ENCODE measurements at regions not wholly inside any gene's neighbourhood (a gene's known extent, or its start where the extent isn't known, plus 50 kb on each side); places are given as distances from the start of the nearest gene placed in this dataset.
"Not testable (repeated sequence)": the region's sequence is repeated elsewhere in the genome, so short reads cannot be mapped to it uniquely, and the experiment has no call there.

DNA sequence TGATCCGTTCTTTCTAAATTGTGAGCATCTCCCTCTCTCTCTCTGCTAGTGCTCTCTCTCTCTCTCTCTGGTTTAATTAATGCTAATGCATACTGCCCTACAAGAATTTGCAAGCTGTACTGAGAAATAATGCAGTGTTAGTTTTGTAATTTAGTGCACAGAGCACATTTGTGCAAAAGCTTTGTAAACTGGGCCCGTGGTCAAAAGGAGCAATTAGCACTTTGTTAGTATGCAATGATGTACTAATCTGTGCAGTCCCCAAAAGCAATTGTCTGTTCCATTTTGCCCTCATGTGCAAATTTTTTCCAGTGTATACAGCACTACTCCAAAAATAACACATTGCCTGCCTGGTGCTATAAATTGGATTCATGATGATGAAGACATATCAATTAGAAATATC is 184.6 kb upstream of the CMC1 start:
- no peak overlapping the region for H2AFZ ChIP-seq
- CTCF ChIA-PET: no interaction called here
- no peak overlapping the region for H3K27ac ChIP-seq
- H3K27me3 ChIP-seq (ENCODE audit: insufficient read depth, low read depth): no peaks in the 10 kb centered on the region
- H4K20me1 ChIP-seq (ENCODE audit: insufficient read depth): no peaks in the 10 kb centered on the region
- POLR2A ChIA-PET (ENCODE audit: unreplicated experiment): no interaction called here
- no peak overlapping the region for H3K4me3 ChIP-seq
- no peak for DNase-seq
- no peaks in the 10 kb centered on the region for H3K79me2 ChIP-seq (ENCODE audit: low read depth)
- no peaks in the 10 kb centered on the region; the same call in 1 of the 2 replicates for H3K9me3 ChIP-seq (ENCODE audit: insufficient read depth, low read depth)
- no TSS peak for BruUV-seq (replicated peaks)
- peaks cover 13% of the 10 kb centered on the region; the same call in 1 of the 2 replicates for H3K4me1 ChIP-seq (replicated peaks; ENCODE audit: insufficient read depth)
- H3K9me2 ChIP-seq (ENCODE audit: insufficient read depth): no peaks in the 10 kb centered on the region
- H3K36me3 ChIP-seq (ENCODE audit: low read depth): no peaks in the 10 kb centered on the region
- TF ChIP-seq EZH2 (IDR thresholded peaks at IDR 0.05; ENCODE audit: low read depth): no peak
- TF ChIP-seq, protein P1, sequence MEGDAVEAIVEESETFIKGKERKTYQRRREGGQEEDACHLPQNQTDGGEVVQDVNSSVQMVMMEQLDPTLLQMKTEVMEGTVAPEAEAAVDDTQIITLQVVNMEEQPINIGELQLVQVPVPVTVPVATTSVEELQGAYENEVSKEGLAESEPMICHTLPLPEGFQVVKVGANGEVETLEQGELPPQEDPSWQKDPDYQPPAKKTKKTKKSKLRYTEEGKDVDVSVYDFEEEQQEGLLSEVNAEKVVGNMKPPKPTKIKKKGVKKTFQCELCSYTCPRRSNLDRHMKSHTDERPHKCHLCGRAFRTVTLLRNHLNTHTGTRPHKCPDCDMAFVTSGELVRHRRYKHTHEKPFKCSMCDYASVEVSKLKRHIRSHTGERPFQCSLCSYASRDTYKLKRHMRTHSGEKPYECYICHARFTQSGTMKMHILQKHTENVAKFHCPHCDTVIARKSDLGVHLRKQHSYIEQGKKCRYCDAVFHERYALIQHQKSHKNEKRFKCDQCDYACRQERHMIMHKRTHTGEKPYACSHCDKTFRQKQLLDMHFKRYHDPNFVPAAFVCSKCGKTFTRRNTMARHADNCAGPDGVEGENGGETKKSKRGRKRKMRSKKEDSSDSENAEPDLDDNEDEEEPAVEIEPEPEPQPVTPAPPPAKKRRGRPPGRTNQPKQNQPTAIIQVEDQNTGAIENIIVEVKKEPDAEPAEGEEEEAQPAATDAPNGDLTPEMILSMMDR (conservative IDR thresholded peaks at IDR 0.05): no peak
- no peaks in the 10 kb centered on the region for H3F3A ChIP-seq (ENCODE audit: insufficient read depth, low read depth)
- no peak overlapping the region for H3K4me2 ChIP-seq
- intact Hi-C loops (cut with micrococcal nuclease; ENCODE audit: unreplicated experiment): no loop called here

DNA sequence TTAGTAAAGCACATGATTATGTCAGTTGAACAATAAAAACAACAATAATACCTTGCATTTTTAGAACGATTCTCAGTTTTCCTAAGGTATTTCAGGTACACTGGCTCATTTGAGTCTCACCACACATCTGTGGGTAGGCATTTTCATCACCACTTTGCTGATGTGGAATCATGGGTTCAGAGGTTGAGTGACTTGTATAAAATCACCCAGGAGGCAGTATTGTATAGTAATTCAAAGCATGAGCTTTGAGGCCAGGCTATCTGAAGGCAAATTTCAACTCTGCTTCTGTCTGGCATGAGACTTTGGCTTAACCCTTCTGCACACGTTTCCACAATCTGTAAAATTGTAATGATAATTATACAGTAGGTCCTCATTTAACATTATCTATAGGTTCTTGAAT is 183.9 kb upstream of the CMC1 start:
- no peak overlapping the region for H3K4me2 ChIP-seq
- no peaks in the 10 kb centered on the region; the same call in 1 of the 2 replicates for H3K9me3 ChIP-seq (ENCODE audit: insufficient read depth, low read depth)
- DNase-seq: no peak
- H3K79me2 ChIP-seq (ENCODE audit: low read depth): no peaks in the 10 kb centered on the region
- no peak overlapping the region for H3K4me3 ChIP-seq
- TF ChIP-seq EZH2 (IDR thresholded peaks at IDR 0.05; ENCODE audit: low read depth): no peak
- TF ChIP-seq, protein P1 (conservative IDR thresholded peaks at IDR 0.05): no peak
- H4K20me1 ChIP-seq (ENCODE audit: insufficient read depth): no peaks in the 10 kb centered on the region
- no peaks in the 10 kb centered on the region for H3K9me2 ChIP-seq (ENCODE audit: insufficient read depth)
- peaks cover 13% of the 10 kb centered on the region; the same call in 1 of the 2 replicates for H3K4me1 ChIP-seq (replicated peaks; ENCODE audit: insufficient read depth)
- no peak overlapping the region for H2AFZ ChIP-seq
- ChIA-PET POLR2A (ENCODE audit: unreplicated experiment) (no interaction called here), CTCF (no interaction called here)
- intact Hi-C loops (cut with micrococcal nuclease; ENCODE audit: unreplicated experiment): no loop called here
- H3K27me3 ChIP-seq (ENCODE audit: insufficient read depth, low read depth): no peaks in the 10 kb centered on the region
- no peaks in the 10 kb centered on the region for H3K36me3 ChIP-seq (ENCODE audit: low read depth)
- no TSS peak for BruUV-seq (replicated peaks)
- no peak overlapping the region for H3K27ac ChIP-seq
- H3F3A ChIP-seq (ENCODE audit: insufficient read depth, low read depth): no peaks in the 10 kb centered on the region

DNA sequence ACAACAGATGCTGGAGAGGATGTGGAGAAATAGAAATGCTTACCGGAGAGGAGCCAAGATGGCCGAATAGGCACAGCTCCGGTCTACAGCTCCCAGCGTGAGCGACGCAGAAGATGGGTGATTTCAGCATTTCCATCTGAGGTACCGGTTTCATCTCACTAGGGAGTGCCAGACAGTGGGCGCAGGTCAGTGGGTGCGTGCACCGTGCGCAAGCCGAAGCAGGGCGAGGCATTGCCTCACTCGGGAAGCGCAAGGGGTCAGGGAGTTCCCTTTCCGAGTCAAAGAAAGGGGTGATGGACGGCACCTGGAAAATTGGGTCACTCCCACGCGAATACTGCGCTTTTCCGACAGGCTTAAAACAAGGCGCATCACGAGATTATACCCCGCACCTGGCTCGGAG is 182.2 kb upstream of the CMC1 start:
- CTCF ChIA-PET; intact Hi-C loops (cut with micrococcal nuclease; ENCODE audit: unreplicated experiment); BruUV-seq (replicated peaks): not testable (repeated sequence)

DNA sequence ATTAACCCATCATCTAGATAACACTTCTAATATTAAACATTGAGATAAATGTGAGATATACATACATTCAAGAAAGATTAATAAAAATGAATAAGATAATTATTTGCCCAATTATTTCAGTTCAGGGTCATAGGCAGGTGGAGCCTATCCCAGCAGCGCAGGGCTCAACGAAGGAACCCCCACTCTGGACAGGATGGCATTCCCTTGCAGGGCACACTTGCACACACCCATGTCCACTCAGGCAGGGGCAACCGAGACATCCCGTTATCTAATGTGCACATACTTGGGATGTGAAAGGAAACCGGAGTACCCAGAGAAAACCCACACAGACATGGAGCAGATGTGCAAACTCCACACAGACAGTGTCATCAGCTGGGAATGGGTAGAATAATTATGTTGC is 175.4 kb upstream of the CMC1 start:
- TF ChIP-seq EZH2 (IDR thresholded peaks at IDR 0.05; ENCODE audit: low read depth): no peak
- TF ChIP-seq, protein P1 (conservative IDR thresholded peaks at IDR 0.05): no peak
- intact Hi-C loops (cut with micrococcal nuclease; ENCODE audit: unreplicated experiment): no loop called here
- Histone ChIP-seq H3K36me3 (ENCODE audit: low read depth) (no peaks in the 10 kb centered on the region), H4K20me1 (ENCODE audit: insufficient read depth) (no peaks in the 10 kb centered on the region), H3K27ac (no peak overlapping the region), H3K79me2 (ENCODE audit: low read depth) (no peaks in the 10 kb centered on the region), H3K4me3 (no peak overlapping the region), H3K27me3 (ENCODE audit: insufficient read depth, low read depth) (no peaks in the 10 kb centered on the region), H3K9me2 (ENCODE audit: insufficient read depth) (no peaks in the 10 kb centered on the region), H3K4me1 (replicated peaks; ENCODE audit: insufficient read depth) (no peaks in the 10 kb centered on the region), H3K4me2 (no peak overlapping the region), H3F3A (ENCODE audit: insufficient read depth, low read depth) (no peaks in the 10 kb centered on the region), H2AFZ (no peak overlapping the region), H3K9me3 (ENCODE audit: insufficient read depth, low read depth) (no peaks in the 10 kb centered on the region)
- no peak for DNase-seq
- no TSS peak for BruUV-seq (replicated peaks)
- CTCF ChIA-PET: no interaction called here
- POLR2A ChIA-PET (ENCODE audit: unreplicated experiment): no interaction called here

More for the DNA sequence above, 182.2 kb upstream of the CMC1 start:
- H2AFZ ChIP-seq; H3K36me3 ChIP-seq (ENCODE audit: low read depth); H3F3A ChIP-seq (ENCODE audit: insufficient read depth, low read depth); H3K9me3 ChIP-seq (ENCODE audit: insufficient read depth, low read depth); H3K4me1 ChIP-seq (replicated peaks; ENCODE audit: insufficient read depth); H3K4me2 ChIP-seq; H3K9me2 ChIP-seq (ENCODE audit: insufficient read depth); H3K27me3 ChIP-seq (ENCODE audit: insufficient read depth, low read depth); H3K27ac ChIP-seq; H4K20me1 ChIP-seq (ENCODE audit: insufficient read depth); H3K4me3 ChIP-seq; POLR2A ChIA-PET (ENCODE audit: unreplicated experiment); H3K79me2 ChIP-seq (ENCODE audit: low read depth): not testable (repeated sequence)
- peak in 1 of 2 experiments; percentile 8 for DNase-seq
